ENCODE measurements at regions not wholly inside any gene's neighbourhood (a gene's known extent, or its start where the extent isn't known, plus 50 kb on each side); places are given as distances from the start of the nearest gene placed in this dataset.

GRCh38 chr4:171674781-171675180, 138.4 kb upstream of the GALNTL6 start:
- H3K4me3 ChIP-seq (ENCODE audit: low read length) = no peak overlapping the region
- no peak overlapping the region for H2AFZ ChIP-seq (ENCODE audit: low read length)
- TF ChIP-seq EZH2 (IDR thresholded peaks at IDR 0.05; ENCODE audit: low read length, unreplicated experiment) = no peak
- no peak for TF ChIP-seq CTCF (conservative IDR thresholded peaks at IDR 0.05; ENCODE audit: low read depth, low read length)
- TF ChIP-seq EZH2phosphoT487 (IDR thresholded peaks at IDR 0.05; ENCODE audit: borderline replicate concordance, low read length) = no peak
- no TSS peak for BruUV-seq (replicated peaks)
- H3K27ac ChIP-seq (ENCODE audit: low read length) = no peak overlapping the region
- ChIA-PET POLR2A (ENCODE audit: unreplicated experiment) (no interaction called here), CTCF (no interaction called here)
- no peaks in the 10 kb centered on the region for H3K4me1 ChIP-seq (ENCODE audit: insufficient read depth, low read length)
- intact Hi-C loops (cut with micrococcal nuclease) = no loop called here
- H3K9ac ChIP-seq (ENCODE audit: low read length) = no peak overlapping the region
- H3K36me3 ChIP-seq (ENCODE audit: low read depth, low read length) = no peaks in the 10 kb centered on the region
- no peaks in the 10 kb centered on the region for H3F3A ChIP-seq (ENCODE audit: low read length, unreplicated experiment)
- no peaks in the 10 kb centered on the region for H3K79me2 ChIP-seq (ENCODE audit: low read length)
- H4K20me1 ChIP-seq (ENCODE audit: low read length) = no peaks in the 10 kb centered on the region
- H3K9me3 ChIP-seq (ENCODE audit: low read length) = no peaks in the 10 kb centered on the region
- H3K4me2 ChIP-seq (ENCODE audit: low read length) = no peak overlapping the region
- no peaks in the 10 kb centered on the region for H3K9me2 ChIP-seq (replicated peaks; ENCODE audit: low read length)
- DNase-seq (no peak), ATAC-seq (no peak)
- no peaks in the 10 kb centered on the region for H3K27me3 ChIP-seq (ENCODE audit: low read length)

- H3K9ac ChIP-seq (ENCODE audit: low read length) = no peak overlapping the region
- ATAC-seq (no peak), DNase-seq (no peak)
- no peaks in the 10 kb centered on the region for H3K4me1 ChIP-seq (ENCODE audit: insufficient read depth, low read length)
- CTCF ChIA-PET = no interaction called here
- intact Hi-C loops (cut with micrococcal nuclease) = no loop called here
- H3F3A ChIP-seq (ENCODE audit: low read length, unreplicated experiment) = no peaks in the 10 kb centered on the region
- BruUV-seq (replicated peaks) = no TSS peak
- no peaks in the 10 kb centered on the region for H3K27me3 ChIP-seq (ENCODE audit: low read length)
- POLR2A ChIA-PET (ENCODE audit: unreplicated experiment) = no interaction called here
- no peak overlapping the region for H2AFZ ChIP-seq (ENCODE audit: low read length)
- no peak overlapping the region for H3K4me3 ChIP-seq (ENCODE audit: low read length)
- TF ChIP-seq EZH2 (IDR thresholded peaks at IDR 0.05; ENCODE audit: low read length, unreplicated experiment) (no peak), CTCF (conservative IDR thresholded peaks at IDR 0.05; ENCODE audit: low read depth, low read length) (no peak), EZH2phosphoT487 (IDR thresholded peaks at IDR 0.05; ENCODE audit: borderline replicate concordance, low read length) (no peak)
- H3K36me3 ChIP-seq (ENCODE audit: low read depth, low read length) = no peaks in the 10 kb centered on the region
- no peak overlapping the region for H3K4me2 ChIP-seq (ENCODE audit: low read length)
- no peaks in the 10 kb centered on the region for H3K9me3 ChIP-seq (ENCODE audit: low read length)
- no peaks in the 10 kb centered on the region for H3K79me2 ChIP-seq (ENCODE audit: low read length)
- H3K27ac ChIP-seq (ENCODE audit: low read length) = no peak overlapping the region
- H3K9me2 ChIP-seq (replicated peaks; ENCODE audit: low read length) = no peaks in the 10 kb centered on the region
- no peaks in the 10 kb centered on the region for H4K20me1 ChIP-seq (ENCODE audit: low read length)
Measured at GRCh38 chr4:171668403-171668802, 144.8 kb upstream of the GALNTL6 start.

- DNase-seq (no peak), ATAC-seq (no peak)
- H3K4me3 ChIP-seq (ENCODE audit: low read length) = no peak overlapping the region
- no peaks in the 10 kb centered on the region for H4K20me1 ChIP-seq (ENCODE audit: low read length)
- BruUV-seq (replicated peaks) = no TSS peak
- ChIA-PET POLR2A (ENCODE audit: unreplicated experiment) (no interaction called here), CTCF (no interaction called here)
- H3F3A ChIP-seq (ENCODE audit: low read length, unreplicated experiment) = no peaks in the 10 kb centered on the region
- no peak overlapping the region for H3K4me2 ChIP-seq (ENCODE audit: low read length)
- H3K36me3 ChIP-seq (ENCODE audit: low read depth, low read length) = no peaks in the 10 kb centered on the region
- no peaks in the 10 kb centered on the region for H3K4me1 ChIP-seq (ENCODE audit: insufficient read depth, low read length)
- H2AFZ ChIP-seq (ENCODE audit: low read length) = no peak overlapping the region
- H3K27me3 ChIP-seq (ENCODE audit: low read length) = no peaks in the 10 kb centered on the region
- no peaks in the 10 kb centered on the region for H3K9me2 ChIP-seq (replicated peaks; ENCODE audit: low read length)
- H3K9me3 ChIP-seq (ENCODE audit: low read length) = no peaks in the 10 kb centered on the region
- intact Hi-C loops (cut with micrococcal nuclease) = no loop called here
- no peaks in the 10 kb centered on the region for H3K79me2 ChIP-seq (ENCODE audit: low read length)
- no peak overlapping the region for H3K27ac ChIP-seq (ENCODE audit: low read length)
- no peak for TF ChIP-seq EZH2phosphoT487 (IDR thresholded peaks at IDR 0.05; ENCODE audit: borderline replicate concordance, low read length)
- no peak for TF ChIP-seq EZH2 (IDR thresholded peaks at IDR 0.05; ENCODE audit: low read length, unreplicated experiment)
- no peak for TF ChIP-seq CTCF (conservative IDR thresholded peaks at IDR 0.05; ENCODE audit: low read depth, low read length)
- H3K9ac ChIP-seq (ENCODE audit: low read length) = no peak overlapping the region
Measured at GRCh38 chr4:171667906-171668305, 145.3 kb upstream of the GALNTL6 start.
